ENCODE measurements at regions not wholly inside any gene's neighbourhood (a gene's known extent, or its start where the extent isn't known, plus 50 kb on each side); places are given as distances from the start of the nearest gene placed in this dataset.
A peak's percentile ranks its signal among the peaks of the same experiment; 100 is the strongest.

DNA sequence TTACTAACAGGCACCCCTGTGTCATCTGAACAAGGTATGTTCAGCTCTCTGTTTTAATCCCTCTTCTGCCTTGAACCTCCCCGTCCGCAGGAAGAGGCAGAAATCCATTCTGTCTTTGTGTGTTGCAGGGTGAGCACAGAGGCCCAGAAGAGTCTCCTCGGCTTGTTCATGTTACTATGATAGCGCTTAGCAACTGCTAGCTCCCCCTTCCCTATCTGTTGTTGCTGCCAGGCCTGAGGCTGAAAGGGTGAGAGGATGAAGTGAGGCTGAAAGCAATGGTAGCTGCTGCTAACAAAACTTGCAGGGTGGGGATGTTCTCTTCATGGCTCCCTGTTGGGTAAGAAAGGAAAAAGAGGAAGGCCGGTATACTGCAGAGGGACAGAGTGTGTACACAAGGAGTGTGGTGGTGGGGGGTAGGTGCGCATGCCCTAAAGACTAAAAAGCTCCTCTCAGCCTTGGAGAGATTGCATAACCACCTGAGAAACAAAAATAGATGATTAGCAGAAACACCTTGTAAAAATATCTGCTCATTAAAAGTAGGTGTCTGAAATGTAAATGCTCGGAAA, 55.2 kb upstream of the CITED2 start:
- Histone ChIP-seq H3K27ac (no peak overlapping the region), H2AFZ (no peak overlapping the region), H3K9me3 (ENCODE audit: low read depth) (no peaks in the 10 kb centered on the region), H3F3A (ENCODE audit: insufficient read depth) (no peaks in the 10 kb centered on the region; the same call in 1 of the 2 replicates), H4K20me1 (ENCODE audit: insufficient read depth) (no peaks in the 10 kb centered on the region), H3K9me2 (ENCODE audit: insufficient read depth) (no peaks in the 10 kb centered on the region), H3K27me3 (replicated peaks; ENCODE audit: insufficient read depth) (no peaks in the 10 kb centered on the region), H3K9ac (no peak overlapping the region), H3K4me2 (ENCODE audit: unreplicated experiment) (no peak overlapping the region), H3K36me3 (ENCODE audit: low read depth) (no peaks in the 10 kb centered on the region), H3K4me3 (no peak overlapping the region), H3K4me1 (ENCODE audit: insufficient read depth) (peaks cover 10% of the 10 kb centered on the region), H3K79me2 (ENCODE audit: insufficient read depth) (no peaks in the 10 kb centered on the region)
- WGBS, 2 experiments (ENCODE audit: low coverage in 1 of 2, low lambda C conversion rate in 2 of 2, missing lambda C conversion rate in 2 of 2): 88 to 90% methylated on average over 7 of the region's 7 CpGs
- in situ Hi-C loops (cut with MboI): no loop called here
- DNase-seq: no peak
- no peak for TF ChIP-seq EZH2phosphoT487 (IDR thresholded peaks at IDR 0.05; ENCODE audit: insufficient read depth, low read depth)
- no peak for TF ChIP-seq EZH2 (IDR thresholded peaks at IDR 0.05; ENCODE audit: insufficient read depth, poor library complexity, severe bottlenecking)

DNA sequence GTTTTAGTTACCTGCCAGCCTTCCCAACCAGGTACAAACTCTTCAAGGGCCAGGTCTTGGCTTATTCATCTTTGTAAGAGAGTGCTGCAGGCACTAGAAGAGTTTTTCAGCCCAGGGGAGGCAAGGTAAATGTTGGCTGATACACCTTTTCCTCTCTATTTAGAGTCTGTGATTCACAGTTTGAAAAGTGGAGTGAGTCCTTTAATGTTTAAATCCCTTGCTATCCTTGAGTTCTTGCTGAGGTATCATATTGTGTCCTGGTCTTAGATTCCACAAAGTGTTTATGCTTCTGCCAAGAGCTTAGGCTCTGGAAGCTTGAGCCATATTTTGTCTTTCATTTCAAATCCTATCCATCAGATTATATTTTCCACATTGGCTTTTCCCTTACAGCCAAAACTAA, 52.8 kb upstream of the CITED2 start:
- H4K20me1 ChIP-seq (ENCODE audit: insufficient read depth): no peaks in the 10 kb centered on the region
- H3K4me1 ChIP-seq (ENCODE audit: insufficient read depth): no peaks in the 10 kb centered on the region
- H3K9ac ChIP-seq: no peak overlapping the region
- no peaks in the 10 kb centered on the region for H3K27me3 ChIP-seq (replicated peaks; ENCODE audit: insufficient read depth)
- H3F3A ChIP-seq (ENCODE audit: insufficient read depth): no peaks in the 10 kb centered on the region
- no peaks in the 10 kb centered on the region for H3K36me3 ChIP-seq (ENCODE audit: low read depth)
- no peaks in the 10 kb centered on the region for H3K9me2 ChIP-seq (ENCODE audit: insufficient read depth)
- H3K79me2 ChIP-seq (ENCODE audit: insufficient read depth): no peaks in the 10 kb centered on the region
- H3K4me2 ChIP-seq (ENCODE audit: unreplicated experiment): no peak overlapping the region
- no peaks in the 10 kb centered on the region for H3K9me3 ChIP-seq (ENCODE audit: low read depth)
- in situ Hi-C loops (cut with MboI): no loop called here
- no peak overlapping the region for H3K4me3 ChIP-seq
- no peak for TF ChIP-seq EZH2phosphoT487 (IDR thresholded peaks at IDR 0.05; ENCODE audit: insufficient read depth, low read depth)
- no peak for TF ChIP-seq EZH2 (IDR thresholded peaks at IDR 0.05; ENCODE audit: insufficient read depth, poor library complexity, severe bottlenecking)
- no peak overlapping the region for H3K27ac ChIP-seq
- no peak for DNase-seq
- H2AFZ ChIP-seq: no peak overlapping the region

DNA sequence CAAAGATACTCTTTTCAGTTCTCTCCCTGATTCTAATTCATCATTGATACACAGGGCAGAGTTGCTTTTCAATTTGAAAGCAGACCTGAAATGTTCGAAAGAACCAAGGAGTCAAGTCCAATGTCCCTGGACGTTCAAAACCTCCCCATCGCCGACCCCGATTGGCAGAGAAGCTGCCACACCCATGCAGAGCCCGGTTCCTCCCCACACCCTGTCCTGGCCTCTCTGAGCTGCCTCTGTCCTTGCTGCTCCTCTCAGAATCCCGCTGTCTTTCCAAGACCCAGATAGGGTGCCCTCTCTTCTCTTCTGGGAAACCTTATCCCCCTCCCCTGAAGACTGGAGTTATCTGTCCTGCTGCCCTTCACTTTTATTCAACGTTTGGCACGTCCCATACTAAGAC, 52.3 kb upstream of the CITED2 start:
- Histone ChIP-seq H3K4me2 (ENCODE audit: unreplicated experiment) (no peak overlapping the region), H3K79me2 (ENCODE audit: insufficient read depth) (no peaks in the 10 kb centered on the region), H3K9me3 (ENCODE audit: low read depth) (no peaks in the 10 kb centered on the region), H3K4me3 (no peak overlapping the region), H3K9ac (no peak overlapping the region), H3K27ac (no peak overlapping the region), H3K4me1 (ENCODE audit: insufficient read depth) (no peaks in the 10 kb centered on the region), H2AFZ (no peak overlapping the region), H3F3A (ENCODE audit: insufficient read depth) (no peaks in the 10 kb centered on the region), H3K9me2 (ENCODE audit: insufficient read depth) (no peaks in the 10 kb centered on the region), H4K20me1 (ENCODE audit: insufficient read depth) (no peaks in the 10 kb centered on the region), H3K36me3 (ENCODE audit: low read depth) (no peaks in the 10 kb centered on the region), H3K27me3 (replicated peaks; ENCODE audit: insufficient read depth) (no peaks in the 10 kb centered on the region)
- WGBS, 2 experiments (ENCODE audit: low coverage in 1 of 2, low lambda C conversion rate in 2 of 2, missing lambda C conversion rate in 2 of 2): 80 to 84% methylated on average over 9 of the region's 9 CpGs
- TF ChIP-seq EZH2phosphoT487 (IDR thresholded peaks at IDR 0.05; ENCODE audit: insufficient read depth, low read depth) (no peak), EZH2 (IDR thresholded peaks at IDR 0.05; ENCODE audit: insufficient read depth, poor library complexity, severe bottlenecking) (no peak)
- in situ Hi-C loops (cut with MboI): no loop called here
- DNase-seq: no peak

DNA sequence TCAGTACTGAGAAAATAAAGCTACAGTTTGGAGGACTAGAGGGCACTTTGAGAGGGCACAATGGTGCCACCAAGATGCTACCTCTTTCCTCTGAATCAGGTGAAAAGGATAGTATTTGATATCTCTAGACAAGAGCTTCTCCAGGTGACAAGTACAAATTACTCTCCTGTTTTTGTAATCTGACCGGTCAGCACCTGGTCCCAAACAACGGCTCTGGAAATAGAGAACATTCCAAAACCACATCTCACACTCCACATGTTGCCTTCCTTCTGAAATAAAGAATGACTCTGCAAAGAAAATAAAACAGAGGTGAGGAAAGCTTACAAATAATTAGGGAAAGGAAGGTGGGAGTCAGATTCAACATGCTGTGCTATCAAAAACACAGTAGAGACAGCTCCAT, 51.3 kb upstream of the CITED2 start:
- WGBS, 2 experiments (ENCODE audit: low coverage in 1 of 2, low lambda C conversion rate in 2 of 2, missing lambda C conversion rate in 2 of 2): 70 to 85% methylated on average over 2 of the region's 2 CpGs
- in situ Hi-C loops (cut with MboI): no loop called here
- no peaks in the 10 kb centered on the region for H3F3A ChIP-seq (ENCODE audit: insufficient read depth)
- no peak overlapping the region for H3K4me2 ChIP-seq (ENCODE audit: unreplicated experiment)
- no peak overlapping the region for H3K4me3 ChIP-seq
- H3K36me3 ChIP-seq (ENCODE audit: low read depth): no peaks in the 10 kb centered on the region
- no peaks in the 10 kb centered on the region for H3K4me1 ChIP-seq (ENCODE audit: insufficient read depth)
- H3K9ac ChIP-seq: no peak overlapping the region
- no peaks in the 10 kb centered on the region for H3K27me3 ChIP-seq (replicated peaks; ENCODE audit: insufficient read depth)
- TF ChIP-seq EZH2phosphoT487 (IDR thresholded peaks at IDR 0.05; ENCODE audit: insufficient read depth, low read depth): no peak
- TF ChIP-seq EZH2 (IDR thresholded peaks at IDR 0.05; ENCODE audit: insufficient read depth, poor library complexity, severe bottlenecking): no peak
- H3K79me2 ChIP-seq (ENCODE audit: insufficient read depth): no peaks in the 10 kb centered on the region
- DNase-seq: no peak
- no peak overlapping the region for H3K27ac ChIP-seq
- H3K9me2 ChIP-seq (ENCODE audit: insufficient read depth): no peaks in the 10 kb centered on the region
- H4K20me1 ChIP-seq (ENCODE audit: insufficient read depth): no peaks in the 10 kb centered on the region
- H2AFZ ChIP-seq: 0 out of 2 replicates have a peak overlapping the region, but pooled peaks have one; percentile 13
- H3K9me3 ChIP-seq (ENCODE audit: low read depth): no peaks in the 10 kb centered on the region

All from GM23248 (cell line).